CD14-positive monocyte (primary cell): ENCODE measurements at regions not wholly inside any gene's neighbourhood (a gene's known extent, or its start where the extent isn't known, plus 50 kb on each side); places are given as distances from the start of the nearest gene placed in this dataset.

Experiments
- DNase-seq, 3 donors: peaks; one replicate each; pipeline ENCODE4 v3.0.0-alpha.2; 2011 to 2022
- H2AFZ ChIP-seq: 2 replicates; pipeline ENCODE4 v1.6.0; 2012; ENCODE audit warnings: mild to moderate bottlenecking, low read depth, low read length, inconsistent platforms; ENCODE audit not compliant: insufficient read depth, poor library complexity, severe bottlenecking
- H3K27ac ChIP-seq, 2 donors: 1 replicate in 1 of 2; 2 replicates in 1 of 2; pipeline ENCODE4 v1.5.1; 2012 to 2013; ENCODE audit warnings: low read length in 2 of 2, control low read depth in 1 of 2, inconsistent platforms in 1 of 2, low read depth in 1 of 2, mild to moderate bottlenecking in 1 of 2
- H3K27me3 ChIP-seq, 2 donors: one replicate each; pipeline versions ENCODE4 v1.6.0 to v1.6.1; 2011 to 2013; ENCODE audit warnings: low read length in 2 of 2; ENCODE audit not compliant: control insufficient read depth in 2 of 2, insufficient read depth in 2 of 2
- H3K36me3 ChIP-seq, 2 donors: replicated peaks in 1 of 2; 1 replicate in 1 of 2; 2 replicates in 1 of 2; pipeline versions ENCODE4 v1.5.1 to v1.6.1; 2012 to 2013; ENCODE audit warnings: low read length in 2 of 2, control low read depth in 1 of 2, inconsistent platforms in 1 of 2, mild to moderate bottlenecking in 1 of 2; ENCODE audit not compliant: insufficient read depth in 2 of 2, control insufficient read depth in 1 of 2
- H3K4me1 ChIP-seq, 2 donors: 1 replicate in 1 of 2; 2 replicates in 1 of 2; pipeline versions ENCODE4 v1.5.1 to v1.6.1; 2012 to 2013; ENCODE audit warnings: low read length in 2 of 2, control low read depth in 1 of 2, inconsistent platforms in 1 of 2, mild to moderate bottlenecking in 1 of 2, moderate library complexity in 1 of 2; ENCODE audit not compliant: insufficient read depth in 2 of 2, control insufficient read depth in 1 of 2
- H3K4me2 ChIP-seq: replicated peaks from 2 replicates; pipeline ENCODE3; 2012; ENCODE audit warnings: low read length, moderate library complexity, mild to moderate bottlenecking; ENCODE audit not compliant: poor library complexity, severe bottlenecking; ENCODE audit errors: extremely low read depth
- H3K4me3 ChIP-seq, 3 experiments: fragments of 200-600 bp in 1 of 3; sonication (generic) in 1 of 3; replicated peaks in 1 of 3; 1 replicate in 2 of 3; 2 replicates in 1 of 3; pipeline ENCODE4 v1.5.1; 2011 to 2013; ENCODE audit warnings: low read length in 3 of 3, mild to moderate bottlenecking in 3 of 3, control low read depth in 2 of 3, low read depth in 2 of 3, inconsistent platforms in 1 of 3, moderate library complexity in 1 of 3
- H3K79me2 ChIP-seq: 2 replicates; pipeline ENCODE4 v1.6.0; 2012; ENCODE audit warnings: mild to moderate bottlenecking, control low read depth, inconsistent platforms, low read length, moderate library complexity; ENCODE audit not compliant: insufficient read depth
- H3K9ac ChIP-seq: 2 replicates; pipeline ENCODE4 v1.6.0; 2017; ENCODE audit warnings: low read length, mild to moderate bottlenecking; ENCODE audit not compliant: insufficient read depth, poor library complexity, severe bottlenecking
- H3K9me3 ChIP-seq, 2 donors: replicated peaks in 1 of 2; 1 replicate in 1 of 2; 2 replicates in 1 of 2; pipeline versions ENCODE4 v1.5.1 to v1.6.1; 2012 to 2013; ENCODE audit warnings: low read length in 2 of 2, control low read depth in 1 of 2; ENCODE audit not compliant: control insufficient read depth in 1 of 2, insufficient read depth in 1 of 2
- H4K20me1 ChIP-seq: 2 replicates; pipeline ENCODE4 v1.6.0; 2012; ENCODE audit warnings: mild to moderate bottlenecking, low read length, control low read depth, moderate library complexity; ENCODE audit not compliant: insufficient read depth
- H3K27ac Mint-ChIP-seq, 7 donors: one replicate each; pipeline ENCODE4 v1.8.0; 2020; ENCODE audit warnings: mild to moderate bottlenecking in 7 of 7, mixed read lengths in 7 of 7, moderate library complexity in 6 of 7, inconsistent platforms in 2 of 7
- H3K27me3 Mint-ChIP-seq, 3 donors: one replicate each; pipeline ENCODE4 v1.8.0; 2021 to 2022; ENCODE audit warnings: low read depth in 3 of 3, mild to moderate bottlenecking in 3 of 3, mixed read lengths in 3 of 3, moderate library complexity in 3 of 3, inconsistent platforms in 1 of 3
- H3K36me3 Mint-ChIP-seq, 2 donors: one replicate each; pipeline ENCODE4 v1.8.0; 2020; ENCODE audit warnings: mixed read lengths in 2 of 2, inconsistent platforms in 1 of 2, mild to moderate bottlenecking in 1 of 2
- H3K4me1 Mint-ChIP-seq: one replicate; pipeline ENCODE4 v1.8.0; 2020; ENCODE audit warnings: mild to moderate bottlenecking, mixed read lengths
- H3K4me3 Mint-ChIP-seq, 2 donors: one replicate each; pipeline ENCODE4 v1.8.0; 2020; ENCODE audit warnings: mild to moderate bottlenecking in 2 of 2, mixed read lengths in 2 of 2, moderate library complexity in 1 of 2
- H3K9me3 Mint-ChIP-seq, 7 donors: one replicate each; pipeline ENCODE4 v1.8.0; 2020 to 2022; ENCODE audit warnings: mixed read lengths in 7 of 7, mild to moderate bottlenecking in 6 of 7, moderate library complexity in 6 of 7, inconsistent platforms in 2 of 7
- WGBS: methylation state at CpG from one replicate; pipeline ENCODE4 v1.1.5; 2013; ENCODE audit warnings: missing lambda C conversion rate; ENCODE audit not compliant: insufficient coverage; 5-methylcytosine and 5-hydroxymethylcytosine counted together
- intact Hi-C, 2 donors: fragments of 100-400 bp; cut with micrococcal nuclease; formaldehyde crosslinking; loops; one replicate each; pipeline versions ENCODE4 v1.15.0 to v1.15.1; 2023
- TF ChIP-seq, protein P1 (sequence below): fragments of 200-600 bp; IDR thresholded peaks from one replicate; pipeline ENCODE4 v1.8.0; 2022; ENCODE audit warnings: antibody characterized with exemption, mild to moderate bottlenecking

DNA sequence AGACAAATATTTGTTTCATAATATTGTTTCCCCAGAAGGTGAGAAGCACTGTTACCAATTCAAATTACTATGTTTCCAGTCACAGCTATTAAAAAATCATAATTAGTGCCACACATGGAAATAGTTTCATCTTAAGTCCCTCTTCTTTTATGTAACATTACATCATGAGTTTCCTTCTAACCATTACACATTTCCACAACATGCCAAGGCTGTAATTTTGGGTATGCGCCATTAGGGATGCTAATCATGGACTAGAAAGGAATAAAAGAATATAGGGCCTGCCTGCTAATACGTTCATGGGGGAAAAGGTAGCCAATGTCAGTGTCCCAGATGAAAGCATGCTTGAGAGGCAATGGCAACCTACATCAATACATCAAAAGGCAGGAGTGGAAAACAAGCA, 142.5 kb upstream of the LPAR1 start:
- WGBS, result 100% methylated on average over 1 of the region's 2 CpGs
- H3K9me3 Mint-ChIP-seq, result peaks cover 0 to 17% (median 4%) of the 10 kb centered on the region in 7 donors
- Histone ChIP-seq H3K36me3 (no peaks in the 10 kb centered on the region), H4K20me1 (no peaks in the 10 kb centered on the region), H2AFZ (no peak overlapping the region), H3K27me3 (no peaks in the 10 kb centered on the region), H3K4me2 (no peak overlapping the region), H3K4me1 (peaks cover 14 to 19% of the 10 kb centered on the region in 2 donors), H3K9ac (no peak overlapping the region), H3K79me2 (no peaks in the 10 kb centered on the region), H3K4me3 (no peak overlapping the region), H3K27ac (no peak overlapping the region), H3K9me3 (no peaks in the 10 kb centered on the region)
- H3K27me3 Mint-ChIP-seq, result peaks cover 1 to 5% (median 1%) of the 10 kb centered on the region in 3 donors
- H3K27ac Mint-ChIP-seq, result no peak overlapping the region
- intact Hi-C loops, result no loop called here
- H3K4me1 Mint-ChIP-seq, result peaks cover 22% of the 10 kb centered on the region
- TF ChIP-seq, protein P1, sequence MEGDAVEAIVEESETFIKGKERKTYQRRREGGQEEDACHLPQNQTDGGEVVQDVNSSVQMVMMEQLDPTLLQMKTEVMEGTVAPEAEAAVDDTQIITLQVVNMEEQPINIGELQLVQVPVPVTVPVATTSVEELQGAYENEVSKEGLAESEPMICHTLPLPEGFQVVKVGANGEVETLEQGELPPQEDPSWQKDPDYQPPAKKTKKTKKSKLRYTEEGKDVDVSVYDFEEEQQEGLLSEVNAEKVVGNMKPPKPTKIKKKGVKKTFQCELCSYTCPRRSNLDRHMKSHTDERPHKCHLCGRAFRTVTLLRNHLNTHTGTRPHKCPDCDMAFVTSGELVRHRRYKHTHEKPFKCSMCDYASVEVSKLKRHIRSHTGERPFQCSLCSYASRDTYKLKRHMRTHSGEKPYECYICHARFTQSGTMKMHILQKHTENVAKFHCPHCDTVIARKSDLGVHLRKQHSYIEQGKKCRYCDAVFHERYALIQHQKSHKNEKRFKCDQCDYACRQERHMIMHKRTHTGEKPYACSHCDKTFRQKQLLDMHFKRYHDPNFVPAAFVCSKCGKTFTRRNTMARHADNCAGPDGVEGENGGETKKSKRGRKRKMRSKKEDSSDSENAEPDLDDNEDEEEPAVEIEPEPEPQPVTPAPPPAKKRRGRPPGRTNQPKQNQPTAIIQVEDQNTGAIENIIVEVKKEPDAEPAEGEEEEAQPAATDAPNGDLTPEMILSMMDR, result no peak
- H3K36me3 Mint-ChIP-seq, result no peaks in the 10 kb centered on the region
- no peak for DNase-seq
- H3K4me3 Mint-ChIP-seq, result no peak overlapping the region

DNA sequence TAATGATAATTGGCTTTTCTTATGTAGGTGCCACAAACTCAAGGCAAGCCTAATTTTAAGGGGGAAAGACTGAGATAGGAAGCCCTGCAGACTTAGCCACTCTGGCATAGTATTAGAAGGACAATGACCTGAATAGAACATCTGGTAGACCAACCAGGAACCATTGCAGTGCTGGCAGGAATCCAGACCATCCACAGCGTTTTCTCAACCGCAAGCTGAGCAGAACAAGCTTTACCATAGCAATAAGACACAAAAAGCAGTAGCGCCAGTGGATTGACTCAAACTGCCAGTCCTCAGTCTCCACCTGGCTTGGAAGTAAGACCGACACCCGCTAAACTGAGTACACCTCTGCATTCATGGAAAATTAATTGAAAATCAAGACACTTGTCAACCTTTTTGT, 141.3 kb upstream of the LPAR1 start:
- DNase-seq, result peak; percentile 27 to 46 (median 29)
- peaks cover 14 to 19% of the 10 kb centered on the region in 2 donors for H3K4me1 ChIP-seq
- H3K36me3 ChIP-seq, result no peaks in the 10 kb centered on the region
- H3K9me3 ChIP-seq, result no peaks in the 10 kb centered on the region
- H3K27me3 Mint-ChIP-seq, result peaks cover 1 to 5% (median 1%) of the 10 kb centered on the region in 3 donors
- no peak overlapping the region for H3K27ac Mint-ChIP-seq
- no peak overlapping the region for H2AFZ ChIP-seq
- 0% methylated on average over 3 of the region's 5 CpGs for WGBS
- H3K4me2 ChIP-seq, result no peak overlapping the region
- TF ChIP-seq, protein P1, result no peak
- H3K4me3 Mint-ChIP-seq, result peak overlapping the region in 1 of 2 donors; percentile 1
- peaks cover 20% of the 10 kb centered on the region for H3K4me1 Mint-ChIP-seq
- H3K9ac ChIP-seq, result no peak overlapping the region
- H3K27ac ChIP-seq, result no peak overlapping the region
- peaks cover 0 to 8% (median 5%) of the 10 kb centered on the region in 7 donors for H3K9me3 Mint-ChIP-seq
- intact Hi-C loops, result no loop called here
- H3K27me3 ChIP-seq, result no peaks in the 10 kb centered on the region
- H3K4me3 ChIP-seq, result no peak overlapping the region
- H3K79me2 ChIP-seq, result no peaks in the 10 kb centered on the region
- no peaks in the 10 kb centered on the region for H3K36me3 Mint-ChIP-seq
- no peaks in the 10 kb centered on the region for H4K20me1 ChIP-seq
